ENCODE measurements at regions not wholly inside any gene's neighbourhood (a gene's known extent, or its start where the extent isn't known, plus 50 kb on each side); places are given as distances from the start of the nearest gene placed in this dataset.

- no peak for TF ChIP-seq SP4 (IDR thresholded peaks at IDR 0.05; ENCODE audit: low read length)
- no peak for TF ChIP-seq JUN (IDR thresholded peaks at IDR 0.05; ENCODE audit: low read depth, low read length)
- no peak for TF ChIP-seq ASH2L (IDR thresholded peaks at IDR 0.05; ENCODE audit: low read length)
Measured at GRCh38 chr3:26074080-26074479, 284.2 kb downstream of the OXSM start (continued).
